Spleen (tissue), 11 donors: ENCODE measurements at regions not wholly inside any gene's neighbourhood (a gene's known extent, or its start where the extent isn't known, plus 50 kb on each side); places are given as distances from the start of the nearest gene placed in this dataset.
"Not testable (repeated sequence)": the region's sequence is repeated elsewhere in the genome, so short reads cannot be mapped to it uniquely, and the experiment has no call there.

Source experiments
- DNase-seq: peaks from one replicate; pipeline ENCODE4 v3.0.0-alpha.2; 2020
- H3K27ac ChIP-seq, 8 donors: fragments of 200-600 bp; sonication (generic) in 7 of 8; 1 replicate in 4 of 8; 2 replicates in 4 of 8; pipeline versions ENCODE4 v1.5.0 to v1.8.0; 2016 to 2021; ENCODE audit warnings: inconsistent platforms in 4 of 8, mild to moderate bottlenecking in 4 of 8, moderate library complexity in 1 of 8
- H3K27me3 ChIP-seq, 7 donors: fragments of 200-600 bp; sonication (generic) in 6 of 7; replicated peaks in 1 of 7; 1 replicate in 4 of 7; 2 replicates in 3 of 7; pipeline versions ENCODE4 v1.5.0 to v1.8.0; 2016 to 2021; ENCODE audit warnings: inconsistent platforms in 3 of 7, mild to moderate bottlenecking in 1 of 7
- H3K36me3 ChIP-seq, 6 donors: fragments of 200-600 bp; sonication (generic) in 5 of 6; 1 replicate in 4 of 6; 2 replicates in 2 of 6; pipeline versions ENCODE4 v1.5.0 to v1.8.0; 2016 to 2021; ENCODE audit warnings: inconsistent platforms in 2 of 6
- H3K4me1 ChIP-seq, 6 donors: fragments of 200-600 bp; sonication (generic) in 5 of 6; 1 replicate in 3 of 6; 2 replicates in 3 of 6; pipeline versions ENCODE4 v1.5.0 to v1.8.0; 2016 to 2021; ENCODE audit warnings: inconsistent platforms in 3 of 6
- H3K4me3 ChIP-seq, 8 donors: fragments of 200-600 bp; sonication (generic) in 7 of 8; 1 replicate in 4 of 8; 2 replicates in 4 of 8; pipeline versions ENCODE4 v1.5.0 to v1.8.0; 2016 to 2021; ENCODE audit warnings: inconsistent platforms in 4 of 8, mild to moderate bottlenecking in 4 of 8, moderate library complexity in 2 of 8
- H3K9me3 ChIP-seq, 8 donors: fragments of 200-600 bp; sonication (generic) in 7 of 8; 1 replicate in 4 of 8; 2 replicates in 4 of 8; pipeline versions ENCODE4 v1.5.0 to v1.8.0; 2016 to 2021; ENCODE audit warnings: inconsistent platforms in 4 of 8
- CTCF ChIP-seq, 11 experiments: fragments of 200-600 bp in 7 of 11; fragments of 450-650 bp in 4 of 11; sonication (generic) in 4 of 11; IDR thresholded peaks in 8 of 11; conservative IDR thresholded peaks in 3 of 11; 1 replicate in 7 of 11; 2 replicates in 4 of 11; pipeline versions ENCODE4 v1.4.0 to v1.8.0; 2016 to 2021; ENCODE audit warnings: antibody characterized with exemption in 11 of 11, inconsistent platforms in 4 of 11, mild to moderate bottlenecking in 1 of 11
- POLR2A ChIP-seq, 3 donors: fragments of 450-650 bp; IDR thresholded peaks; one replicate each; pipeline ENCODE4 v1.5.1; 2017; ENCODE audit warnings: antibody characterized with exemption in 3 of 3, mild to moderate bottlenecking in 1 of 3
- POLR2AphosphoS5 ChIP-seq, 3 donors: sonication (generic); formaldehyde crosslinking; IDR thresholded peaks; one replicate each; pipeline ENCODE4 v1.5.1; 2017; ENCODE audit warnings: antibody characterized with exemption in 3 of 3
- WGBS, 5 donors: extraction: QIAGEN DNeasy Blood & Tissue Kit in 3 of 5; methylation state at CpG; one replicate each; pipeline versions ENCODE4 v1.1.5 to v1.1.7; 2013 to 2018; 5-methylcytosine and 5-hydroxymethylcytosine counted together
- intact Hi-C: fragments of 100-400 bp; cut with DNase I; formaldehyde crosslinking; loops from one replicate; pipeline ENCODE4 v1.15.0; 2023; ENCODE audit warnings: low total_unique reads
- donor health status: healthy with polysubstance abuse.
- donor health status: DM: no; HTN: no; CAD: no; lungs with moderate emphysema.
- donor health status: DM: no; HTN: no; CAD: no.
- donor health status: Bipolar disorder and iron deficiency.
- donor health status: healthy.
- donor health status: DM: no; HTN: no; CAD: no.
- donor health status: DM: yes; HTN: yes; CAD: no.

GRCh38 chr15:45821390-45821789 is 186.6 kb downstream of the SQOR start:
- WGBS, 5 donors: 79 to 90% (median 88%) methylated on average over 3 of the region's 3 CpGs

GRCh38 chr15:45822968-45823367 is 188.1 kb downstream of the SQOR start:
- WGBS, 5 donors: 79 to 85% (median 80%) methylated on average over 4 of the region's 4 CpGs
- peaks cover 0 to 14% (median 0%) of the 10 kb centered on the region in 7 donors for H3K27me3 ChIP-seq
- H3K27ac ChIP-seq, intact Hi-C loops, H3K9me3 ChIP-seq, H3K36me3 ChIP-seq, H3K4me1 ChIP-seq, H3K4me3 ChIP-seq, DNase-seq: not testable (repeated sequence)

More at GRCh38 chr15:45821390-45821789, 186.6 kb downstream of the SQOR start:
- intact Hi-C loops: no loop called here
- Histone ChIP-seq H3K27ac (no peak overlapping the region), H3K9me3 (peaks cover 0 to 9% (median 0%) of the 10 kb centered on the region in 8 donors), H3K36me3 (no peaks in the 10 kb centered on the region), H3K4me1 (no peaks in the 10 kb centered on the region), H3K4me3 (no peak overlapping the region), H3K27me3 (peaks cover 0 to 14% (median 0%) of the 10 kb centered on the region in 7 donors)
- no peak for TF ChIP-seq POLR2A (IDR thresholded peaks at IDR 0.05)
- TF ChIP-seq CTCF (IDR thresholded peaks at IDR 0.05 in 8 of 11, conservative IDR thresholded peaks at IDR 0.05 in 3 of 11): no peak
- TF ChIP-seq POLR2AphosphoS5 (IDR thresholded peaks at IDR 0.05): no peak
- no peak for DNase-seq

DNA sequence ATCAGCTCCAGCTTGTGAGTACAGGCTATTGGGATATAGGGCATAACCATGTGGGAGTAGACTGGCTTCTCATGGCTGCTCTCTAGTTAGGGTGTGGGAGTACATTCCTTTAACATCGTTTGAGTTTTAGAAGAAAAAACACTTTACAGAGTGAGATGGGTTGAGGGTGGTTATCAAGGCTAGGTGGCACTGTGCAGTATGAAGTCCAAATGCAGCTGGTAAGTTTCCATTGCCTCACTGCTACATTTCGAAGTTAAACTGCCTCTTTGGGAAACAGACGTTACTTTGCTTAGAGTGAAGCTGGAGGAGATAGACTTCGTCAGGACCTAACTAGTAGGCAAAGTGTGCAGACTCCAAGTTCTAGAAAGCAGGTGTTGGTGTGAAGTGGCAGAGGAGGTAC is 192.4 kb downstream of the SQOR start:
- no peak overlapping the region for H3K27ac ChIP-seq
- 56 to 76% (median 67%) methylated on average over 4 of the region's 4 CpGs for WGBS, 5 donors
- H3K27me3 ChIP-seq: peaks cover 0 to 2% (median 0%) of the 10 kb centered on the region in 7 donors
- TF ChIP-seq CTCF (IDR thresholded peaks at IDR 0.05 in 8 of 11, conservative IDR thresholded peaks at IDR 0.05 in 3 of 11) (no peak), POLR2A (IDR thresholded peaks at IDR 0.05) (no peak), POLR2AphosphoS5 (IDR thresholded peaks at IDR 0.05) (no peak)
- H3K36me3 ChIP-seq: no peaks in the 10 kb centered on the region
- H3K4me3 ChIP-seq: no peak overlapping the region
- no peak for DNase-seq
- H3K9me3 ChIP-seq: peaks cover 0 to 6% (median 0%) of the 10 kb centered on the region in 8 donors
- H3K4me1 ChIP-seq: no peaks in the 10 kb centered on the region
- intact Hi-C loops: no loop called here

- Histone ChIP-seq H3K4me3 (no peak overlapping the region), H3K36me3 (no peaks in the 10 kb centered on the region), H3K9me3 (peaks cover 0 to 6% (median 0%) of the 10 kb centered on the region in 8 donors), H3K27ac (no peak overlapping the region), H3K4me1 (no peaks in the 10 kb centered on the region), H3K27me3 (no peaks in the 10 kb centered on the region)
- 73 to 87% (median 80%) methylated on average over 4 of the region's 4 CpGs for WGBS, 5 donors
- TF ChIP-seq CTCF (IDR thresholded peaks at IDR 0.05 in 8 of 11, conservative IDR thresholded peaks at IDR 0.05 in 3 of 11) (no peak), POLR2A (IDR thresholded peaks at IDR 0.05) (no peak), POLR2AphosphoS5 (IDR thresholded peaks at IDR 0.05) (no peak)
- no peak for DNase-seq
- intact Hi-C loops: no loop called here
These were observed 192.9 kb downstream of the SQOR start for GRCh38 chr15:45827766-45828165.
